HepG2 (cell line): ENCODE measurements at regions not wholly inside any gene's neighbourhood (a gene's known extent, or its start where the extent isn't known, plus 50 kb on each side); places are given as distances from the start of the nearest gene placed in this dataset.

Experiments
- CHD4 ChIP-seq: fragments of 200-600 bp; sonication (generic); IDR thresholded peaks from 2 replicates; pipeline ENCODE4 v1.7.0; 2017; ENCODE audit warnings: mild to moderate bottlenecking, low read length, borderline replicate concordance
- DMAP1 ChIP-seq: IDR thresholded peaks from 2 replicates; pipeline ENCODE4 v1.6.1; 2016
- DMTF1 ChIP-seq: sonication (generic); formaldehyde crosslinking; IDR thresholded peaks from 2 replicates; pipeline ENCODE4 v1.4.0; 2020; ENCODE audit warnings: mild to moderate bottlenecking, missing genetic modification reagents
- DNMT3B ChIP-seq: conservative IDR thresholded peaks from 2 replicates; pipeline ENCODE4 v1.6.1; 2016; ENCODE audit warnings: missing biosample characterization, control low read depth
- ETV6 ChIP-seq: sonication (generic); formaldehyde crosslinking; conservative IDR thresholded peaks from 2 replicates; pipeline ENCODE4 v1.4.0; 2020; ENCODE audit warnings: missing genetic modification reagents
- HDAC1 ChIP-seq: sonication (generic); formaldehyde crosslinking; IDR thresholded peaks from 2 replicates; pipeline ENCODE4 v1.5.1; 2020; ENCODE audit warnings: mild to moderate bottlenecking, missing genetic modification reagents
- HHEX ChIP-seq: IDR thresholded peaks from 2 replicates; pipeline ENCODE4 v1.6.1; 2016; ENCODE audit warnings: control low read depth
- ISX ChIP-seq: sonication (generic); formaldehyde crosslinking; conservative IDR thresholded peaks from 2 replicates; pipeline ENCODE4 v1.5.0; 2020; ENCODE audit warnings: missing genetic modification reagents
- MAFF ChIP-seq: IDR thresholded peaks from 2 replicates; pipeline ENCODE4 v1.6.1; 2011; ENCODE audit warnings: low read depth, low read length, improper control_type of control experiment
- MEIS2 ChIP-seq: sonication (generic); formaldehyde crosslinking; IDR thresholded peaks from 2 replicates; pipeline ENCODE4 v1.9.0; 2021; ENCODE audit warnings: mild to moderate bottlenecking, missing genetic modification reagents
- POGK ChIP-seq: sonication (generic); formaldehyde crosslinking; conservative IDR thresholded peaks from 2 replicates; pipeline ENCODE4 v1.8.0; 2022; ENCODE audit warnings: mild to moderate bottlenecking, moderate library complexity, missing genetic modification reagents
- POLR2A ChIP-seq, 2 experiments: IDR thresholded peaks; 2 replicates each; pipeline ENCODE4 v1.6.1; 2011; ENCODE audit warnings: low read depth in 2 of 2, low read length in 2 of 2, mild to moderate bottlenecking in 1 of 2, moderate library complexity in 1 of 2; ENCODE audit not compliant: insufficient read depth in 1 of 2
- POLR2G ChIP-seq: fragments of 200-400 bp; formaldehyde crosslinking; IDR thresholded peaks from 2 replicates; pipeline ENCODE4 v1.6.1; 2018; ENCODE audit warnings: mild to moderate bottlenecking, low read depth, low read length, moderate library complexity
- SETDB1 ChIP-seq: sonication (generic); formaldehyde crosslinking; IDR thresholded peaks from 2 replicates; pipeline ENCODE4 v1.5.1; 2020; ENCODE audit warnings: missing genetic modification reagents, mild to moderate bottlenecking, borderline replicate concordance
- SIN3B ChIP-seq: fragments of 150-350 bp; IDR thresholded peaks from 2 replicates; pipeline ENCODE4 v1.6.1; 2014; ENCODE audit warnings: low read length
- TBX2 ChIP-seq: sonication (generic); formaldehyde crosslinking; IDR thresholded peaks from 2 replicates; pipeline ENCODE4 v1.5.0; 2020; ENCODE audit warnings: missing genetic modification reagents, mild to moderate bottlenecking, borderline replicate concordance
- ZBTB42 ChIP-seq: sonication (generic); formaldehyde crosslinking; IDR thresholded peaks from 2 replicates; pipeline ENCODE4 v1.5.0; 2020; ENCODE audit warnings: mild to moderate bottlenecking, missing genetic modification reagents
- ZNF607 ChIP-seq: sonication (generic); formaldehyde crosslinking; IDR thresholded peaks from 2 replicates; pipeline ENCODE4 v1.5.1; 2020; ENCODE audit warnings: missing genetic modification reagents, mild to moderate bottlenecking, borderline replicate concordance
- TF ChIP-seq, protein P1 (sequence below): sonication (generic); formaldehyde crosslinking; IDR thresholded peaks from 2 replicates; pipeline ENCODE4 v1.4.0; 2020; ENCODE audit warnings: missing genetic modification reagents, borderline replicate concordance
- TF ChIP-seq, protein P2 (sequence below): sonication (generic); formaldehyde crosslinking; IDR thresholded peaks from 2 replicates; pipeline ENCODE4 v1.5.0; 2020; ENCODE audit warnings: mild to moderate bottlenecking, missing genetic modification reagents
- TF ChIP-seq, protein P3 (sequence below): sonication (generic); formaldehyde crosslinking; IDR thresholded peaks from 2 replicates; pipeline ENCODE4 v1.4.0; 2020; ENCODE audit warnings: missing genetic modification reagents

GRCh38 chr10:121154846-121155245 lies 303.7 kb downstream of the WDR11 start (continued):
- TF ChIP-seq, protein P1, sequence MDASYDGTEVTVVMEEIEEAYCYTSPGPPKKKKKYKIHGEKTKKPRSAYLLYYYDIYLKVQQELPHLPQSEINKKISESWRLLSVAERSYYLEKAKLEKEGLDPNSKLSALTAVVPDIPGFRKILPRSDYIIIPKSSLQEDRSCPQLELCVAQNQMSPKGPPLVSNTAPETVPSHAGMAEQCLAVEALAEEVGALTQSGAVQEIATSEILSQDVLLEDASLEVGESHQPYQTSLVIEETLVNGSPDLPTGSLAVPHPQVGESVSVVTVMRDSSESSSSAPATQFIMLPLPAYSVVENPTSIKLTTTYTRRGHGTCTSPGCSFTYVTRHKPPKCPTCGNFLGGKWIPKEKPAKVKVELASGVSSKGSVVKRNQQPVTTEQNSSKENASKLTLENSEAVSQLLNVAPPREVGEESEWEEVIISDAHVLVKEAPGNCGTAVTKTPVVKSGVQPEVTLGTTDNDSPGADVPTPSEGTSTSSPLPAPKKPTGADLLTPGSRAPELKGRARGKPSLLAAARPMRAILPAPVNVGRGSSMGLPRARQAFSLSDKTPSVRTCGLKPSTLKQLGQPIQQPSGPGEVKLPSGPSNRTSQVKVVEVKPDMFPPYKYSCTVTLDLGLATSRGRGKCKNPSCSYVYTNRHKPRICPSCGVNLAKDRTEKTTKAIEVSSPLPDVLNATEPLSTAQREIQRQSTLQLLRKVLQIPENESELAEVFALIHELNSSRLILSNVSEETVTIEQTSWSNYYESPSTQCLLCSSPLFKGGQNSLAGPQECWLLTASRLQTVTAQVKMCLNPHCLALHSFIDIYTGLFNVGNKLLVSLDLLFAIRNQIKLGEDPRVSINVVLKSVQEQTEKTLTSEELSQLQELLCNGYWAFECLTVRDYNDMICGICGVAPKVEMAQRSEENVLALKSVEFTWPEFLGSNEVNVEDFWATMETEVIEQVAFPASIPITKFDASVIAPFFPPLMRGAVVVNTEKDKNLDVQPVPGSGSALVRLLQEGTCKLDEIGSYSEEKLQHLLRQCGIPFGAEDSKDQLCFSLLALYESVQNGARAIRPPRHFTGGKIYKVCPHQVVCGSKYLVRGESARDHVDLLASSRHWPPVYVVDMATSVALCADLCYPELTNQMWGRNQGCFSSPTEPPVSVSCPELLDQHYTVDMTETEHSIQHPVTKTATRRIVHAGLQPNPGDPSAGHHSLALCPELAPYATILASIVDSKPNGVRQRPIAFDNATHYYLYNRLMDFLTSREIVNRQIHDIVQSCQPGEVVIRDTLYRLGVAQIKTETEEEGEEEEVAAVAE (CRISPR knock-in tag) = no peak
- TF ChIP-seq CHD4 (no peak), POLR2G (no peak), TBX2 (CRISPR knock-in tag) (peak; percentile 80), ETV6 (CRISPR knock-in tag) (no peak), HDAC1 (CRISPR knock-in tag) (no peak), DMTF1 (CRISPR knock-in tag) (no peak), MEIS2 (no peak), MAFF (peak; percentile 80), ZNF607 (CRISPR knock-in tag) (no peak), ISX (CRISPR knock-in tag) (no peak), POLR2A (IDR thresholded peaks at IDR 0.05; ENCODE audit: insufficient read depth in 1 of 2, low read depth in 2 of 2, low read length in 2 of 2) (no peak), SETDB1 (CRISPR knock-in tag) (no peak), DNMT3B (CRISPR knock-in tag) (no peak), HHEX (no peak), POGK (CRISPR knock-in tag) (no peak), DMAP1 (CRISPR knock-in tag) (no peak), ZBTB42 (CRISPR knock-in tag) (no peak), SIN3B (no peak)
- TF ChIP-seq, protein P2, sequence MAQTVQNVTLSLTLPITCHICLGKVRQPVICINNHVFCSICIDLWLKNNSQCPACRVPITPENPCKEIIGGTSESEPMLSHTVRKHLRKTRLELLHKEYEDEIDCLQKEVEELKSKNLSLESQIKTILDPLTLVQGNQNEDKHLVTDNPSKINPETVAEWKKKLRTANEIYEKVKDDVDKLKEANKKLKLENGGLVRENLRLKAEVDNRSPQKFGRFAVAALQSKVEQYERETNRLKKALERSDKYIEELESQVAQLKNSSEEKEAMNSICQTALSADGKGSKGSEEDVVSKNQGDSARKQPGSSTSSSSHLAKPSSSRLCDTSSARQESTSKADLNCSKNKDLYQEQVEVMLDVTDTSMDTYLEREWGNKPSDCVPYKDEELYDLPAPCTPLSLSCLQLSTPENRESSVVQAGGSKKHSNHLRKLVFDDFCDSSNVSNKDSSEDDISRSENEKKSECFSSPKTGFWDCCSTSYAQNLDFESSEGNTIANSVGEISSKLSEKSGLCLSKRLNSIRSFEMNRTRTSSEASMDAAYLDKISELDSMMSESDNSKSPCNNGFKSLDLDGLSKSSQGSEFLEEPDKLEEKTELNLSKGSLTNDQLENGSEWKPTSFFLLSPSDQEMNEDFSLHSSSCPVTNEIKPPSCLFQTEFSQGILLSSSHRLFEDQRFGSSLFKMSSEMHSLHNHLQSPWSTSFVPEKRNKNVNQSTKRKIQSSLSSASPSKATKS (CRISPR knock-in tag) = no peak
- TF ChIP-seq, protein P3, sequence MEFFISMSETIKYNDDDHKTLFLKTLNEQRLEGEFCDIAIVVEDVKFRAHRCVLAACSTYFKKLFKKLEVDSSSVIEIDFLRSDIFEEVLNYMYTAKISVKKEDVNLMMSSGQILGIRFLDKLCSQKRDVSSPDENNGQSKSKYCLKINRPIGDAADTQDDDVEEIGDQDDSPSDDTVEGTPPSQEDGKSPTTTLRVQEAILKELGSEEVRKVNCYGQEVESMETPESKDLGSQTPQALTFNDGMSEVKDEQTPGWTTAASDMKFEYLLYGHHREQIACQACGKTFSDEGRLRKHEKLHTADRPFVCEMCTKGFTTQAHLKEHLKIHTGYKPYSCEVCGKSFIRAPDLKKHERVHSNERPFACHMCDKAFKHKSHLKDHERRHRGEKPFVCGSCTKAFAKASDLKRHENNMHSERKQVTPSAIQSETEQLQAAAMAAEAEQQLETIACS = no peak
